Occipital lobe (tissue), 1 donor: ENCODE measurements at regions not wholly inside any gene's neighbourhood (a gene's known extent, or its start where the extent isn't known, plus 50 kb on each side); places are given as distances from the start of the nearest gene placed in this dataset.

ENCODE experiments used
- DNase-seq: peaks from one replicate; lab custom pipeline; 2025; lab: John Stamatoyannopoulos, UW

DNA sequence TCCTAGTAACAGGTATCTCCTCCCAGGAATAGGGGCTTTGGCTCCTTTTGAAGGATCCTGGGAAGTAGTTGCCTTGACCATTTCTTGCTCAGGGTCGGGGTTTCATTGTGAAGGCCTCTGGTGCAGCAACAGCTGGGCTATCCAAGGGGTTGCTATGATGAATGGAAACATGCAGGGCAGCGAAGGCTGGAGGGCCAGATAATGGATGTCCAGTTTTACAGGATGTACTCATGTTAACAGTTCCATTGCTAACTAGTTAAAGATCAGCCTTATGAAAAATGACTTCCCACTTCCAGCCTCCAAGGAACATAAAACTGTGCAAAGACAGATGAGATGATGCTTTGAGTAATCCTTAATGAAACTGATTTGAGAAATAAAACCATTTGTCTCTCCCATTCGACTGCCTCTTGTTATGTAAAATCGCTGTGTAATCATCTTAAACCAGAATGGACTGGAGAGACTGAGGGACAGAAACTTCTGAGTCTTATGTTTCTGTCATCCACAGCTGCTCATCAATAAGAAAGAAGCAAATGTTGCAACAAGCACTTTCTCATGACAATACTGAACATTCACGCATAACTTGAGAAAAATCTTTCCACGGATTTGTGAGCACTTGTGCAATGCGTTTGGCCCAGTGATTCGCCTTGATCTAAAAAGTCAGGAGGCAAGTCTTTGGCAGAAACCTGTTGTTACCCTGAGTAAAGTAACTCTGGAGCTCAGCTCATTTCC is 473.5 kb upstream of the RGMA start:
- DNase-seq = no peak

DNA sequence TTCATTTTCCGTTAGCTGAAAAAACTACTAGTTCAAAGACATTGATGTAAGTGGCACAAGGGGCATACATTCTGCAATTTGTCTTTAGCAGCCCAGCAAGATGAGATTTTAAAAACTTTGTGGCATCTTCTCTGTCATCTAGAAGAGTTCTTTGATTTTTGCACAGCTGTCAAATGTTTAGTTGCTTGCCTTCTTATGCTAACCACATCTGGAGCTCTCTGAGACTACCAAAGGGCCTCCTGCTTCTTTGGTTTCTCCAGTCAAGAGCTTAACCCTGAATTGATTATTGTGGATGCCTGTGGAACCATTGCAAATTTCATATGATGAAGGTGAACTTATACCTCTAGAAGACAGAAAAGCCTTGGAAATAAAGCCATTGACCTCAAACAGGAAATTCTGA is 468.7 kb upstream of the RGMA start:
- no peak for DNase-seq

DNA sequence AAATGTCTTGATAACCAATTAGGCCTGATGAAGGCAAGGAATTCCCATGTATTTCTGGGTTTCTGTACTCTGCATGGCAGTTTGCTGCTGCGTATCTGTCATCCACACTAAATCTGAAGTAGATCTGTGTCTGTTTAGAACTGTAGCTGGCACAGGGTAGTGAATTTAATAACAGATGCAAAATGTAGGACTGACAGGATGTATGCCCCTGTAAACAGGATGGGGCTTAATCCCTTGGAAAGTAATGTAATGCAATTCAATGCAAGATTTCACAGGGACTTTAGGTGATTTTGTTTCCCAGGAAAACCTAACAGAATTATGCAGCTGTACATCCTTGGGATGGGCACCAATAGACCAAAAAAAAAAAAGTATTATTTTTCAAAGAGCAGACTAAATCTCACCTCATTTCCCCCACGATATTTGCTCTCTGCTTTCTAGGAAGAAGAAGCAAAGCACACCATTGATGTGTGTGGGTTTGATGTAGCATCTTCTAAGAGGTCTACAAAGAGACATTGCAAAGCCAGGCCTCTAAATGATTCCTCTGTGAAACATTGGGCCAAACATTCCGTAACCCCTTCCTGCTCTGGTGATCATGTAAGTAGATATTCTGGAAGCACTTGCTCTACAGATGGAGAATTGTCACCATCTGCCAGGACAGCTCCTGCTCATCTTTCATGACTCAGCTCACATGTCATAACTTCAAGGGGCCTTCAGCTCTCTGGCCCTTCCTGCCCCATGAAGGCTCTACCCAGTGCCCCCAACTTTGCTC is 464.3 kb upstream of the RGMA start:
- DNase-seq = no peak

- no peak for DNase-seq
Observed at GRCh38 chr15:93543093-93543492, 454.1 kb upstream of the RGMA start.

DNA sequence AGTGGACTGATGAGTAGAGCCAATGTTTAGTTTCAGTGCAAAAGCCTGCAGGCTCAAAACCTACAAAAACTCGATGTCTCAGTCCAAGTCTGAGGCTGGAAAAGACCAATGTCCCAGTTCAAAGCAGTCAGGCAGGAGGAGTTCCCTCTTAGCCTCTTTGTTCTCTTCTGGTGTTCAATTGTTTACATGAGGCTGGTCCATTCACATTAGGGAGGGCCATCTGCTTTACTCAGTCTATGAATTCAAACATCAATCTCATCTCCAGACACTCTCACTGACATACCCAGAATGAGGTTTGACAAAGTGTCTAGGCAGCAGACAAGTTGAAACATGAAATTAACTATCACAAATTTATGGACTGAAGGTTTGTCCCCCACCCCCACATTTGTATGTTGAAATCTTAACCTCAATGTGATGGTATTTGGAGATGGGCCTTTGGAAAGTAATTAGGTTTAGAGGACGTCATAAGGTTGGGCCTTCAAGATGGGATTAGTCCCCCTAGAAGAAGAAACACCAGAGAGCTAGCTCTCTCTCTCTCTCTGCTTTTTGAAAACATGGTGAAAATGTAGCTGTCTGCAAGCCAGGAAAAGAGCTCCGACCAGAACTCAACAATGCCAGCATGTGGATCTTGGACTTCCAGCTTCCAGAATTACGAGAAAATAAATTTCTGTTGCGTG is 438.5 kb upstream of the RGMA start:
- no peak for DNase-seq

DNA sequence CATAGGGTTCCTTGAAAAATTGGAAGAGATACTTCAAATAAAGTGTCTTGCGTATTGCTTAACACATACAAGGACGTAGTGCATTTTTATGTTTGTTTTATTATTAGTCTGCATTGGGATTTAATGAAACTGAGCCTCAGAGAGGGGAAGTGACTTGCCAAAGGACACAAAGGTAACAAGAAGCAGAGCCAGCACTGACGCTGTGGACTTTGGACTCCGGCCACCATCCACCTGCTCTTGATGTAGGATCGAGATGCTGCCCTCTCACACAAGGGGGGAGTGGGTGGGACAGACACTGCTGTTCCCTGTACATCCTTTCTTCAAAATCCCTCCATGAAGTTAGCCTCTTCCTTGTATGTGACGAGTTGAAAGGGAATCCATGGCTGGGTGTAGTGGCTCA is 435.4 kb upstream of the RGMA start:
- no peak for DNase-seq

GRCh38 chr15:93523481-93523880 is 434.5 kb upstream of the RGMA start:
- no peak for DNase-seq

DNA sequence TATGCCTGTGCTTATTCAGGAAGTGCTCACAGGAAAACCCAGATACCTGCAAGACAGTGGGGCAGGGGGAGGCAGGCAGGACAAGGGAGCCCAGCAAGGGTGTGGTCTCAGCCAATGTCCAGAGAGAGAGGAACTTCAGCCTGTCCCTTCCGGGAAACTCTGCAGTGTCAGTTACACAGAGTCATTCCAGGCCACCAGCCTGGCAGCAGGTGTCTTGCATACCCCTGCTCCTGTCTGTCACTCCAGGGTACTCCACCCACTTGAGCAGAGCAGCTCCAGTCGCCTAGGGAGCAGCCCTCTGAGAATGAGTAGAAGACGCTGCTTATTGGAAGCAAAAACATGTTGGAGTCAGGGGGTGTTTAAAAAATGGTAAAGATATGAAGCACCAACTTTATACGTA is 431.2 kb upstream of the RGMA start:
- DNase-seq = no peak

GRCh38 chr15:93519599-93519998 is 430.6 kb upstream of the RGMA start:
- no peak for DNase-seq

DNA sequence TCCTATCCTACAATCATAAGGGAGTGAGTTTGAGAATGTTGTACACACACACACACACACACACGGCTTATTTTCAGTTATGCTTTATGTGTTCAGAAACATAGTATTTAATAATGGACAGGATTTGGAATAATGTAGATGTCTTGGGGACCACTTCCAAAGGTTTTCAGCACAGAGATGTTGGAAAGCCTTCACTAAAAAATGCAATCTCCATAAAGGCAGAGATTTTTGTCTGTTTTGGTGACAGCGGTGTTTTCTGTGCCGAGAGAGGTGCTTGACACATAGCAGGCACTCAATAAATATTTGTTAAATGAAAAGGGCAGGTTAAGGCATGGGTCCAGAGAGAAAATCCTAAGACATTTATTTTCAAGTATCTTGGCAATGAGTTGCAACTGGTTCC is 428.2 kb upstream of the RGMA start:
- DNase-seq = no peak

DNA sequence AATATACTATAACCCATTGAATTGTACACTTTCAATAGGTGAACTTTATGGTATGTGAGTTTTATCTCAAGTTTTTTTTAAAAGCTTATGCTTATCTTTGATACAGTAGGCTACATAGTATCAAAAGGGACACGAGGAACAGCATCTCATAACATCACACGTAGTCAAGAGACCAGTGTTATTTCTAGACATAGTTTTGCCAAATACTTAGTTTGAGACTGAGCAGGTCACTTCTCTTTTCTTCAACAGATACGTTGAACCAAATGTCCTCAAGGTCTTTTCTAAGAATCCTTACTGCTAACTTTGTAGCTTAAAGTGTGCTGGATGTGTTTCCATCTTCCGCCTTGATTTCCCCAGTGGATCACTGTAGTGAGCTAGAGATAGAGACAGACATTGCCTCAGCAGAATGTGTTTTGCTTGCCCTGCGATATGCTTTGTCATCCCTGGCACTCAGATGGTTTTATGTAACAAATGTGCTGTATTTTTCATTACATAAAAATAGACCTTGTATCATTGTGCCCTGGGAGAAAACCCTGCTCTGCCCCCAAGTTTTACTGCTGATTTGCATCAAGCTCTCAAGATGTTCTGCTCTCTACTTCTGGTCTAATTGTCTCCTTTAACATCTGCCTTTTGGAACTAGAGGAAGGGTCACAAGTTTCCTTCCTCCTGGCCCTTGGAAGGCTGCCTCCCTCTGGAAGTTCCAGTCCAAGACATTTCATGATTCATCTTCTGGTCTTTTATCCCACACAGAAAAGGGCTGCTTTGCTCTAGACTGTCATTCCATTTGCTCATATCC is 426.4 kb upstream of the RGMA start:
- no peak for DNase-seq

GRCh38 chr15:93506646-93507045 is 417.6 kb upstream of the RGMA start:
- no peak for DNase-seq

DNA sequence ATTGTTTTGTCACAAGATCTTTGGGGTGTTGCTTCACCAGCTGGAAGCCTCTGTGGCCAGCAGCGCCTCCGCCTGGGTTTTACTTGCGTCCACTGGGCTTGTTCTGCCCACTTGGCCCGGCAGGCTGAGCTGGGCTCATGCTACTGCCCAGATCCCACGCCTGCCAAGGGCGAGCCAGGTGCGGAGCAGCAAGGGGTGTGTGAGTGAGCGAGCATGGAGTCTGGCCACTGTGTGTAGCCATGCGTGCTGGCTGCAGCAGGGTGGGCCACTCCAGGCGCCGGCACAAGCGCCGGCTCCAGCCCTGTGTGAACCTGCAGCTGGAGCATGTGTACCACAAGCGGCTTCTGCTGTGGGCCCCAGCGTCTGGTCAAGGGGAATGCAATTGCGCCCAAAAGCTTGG is 416.5 kb upstream of the RGMA start:
- DNase-seq = no peak

GRCh38 chr15:93501946-93502345 is 412.9 kb upstream of the RGMA start:
- no peak for DNase-seq

DNA sequence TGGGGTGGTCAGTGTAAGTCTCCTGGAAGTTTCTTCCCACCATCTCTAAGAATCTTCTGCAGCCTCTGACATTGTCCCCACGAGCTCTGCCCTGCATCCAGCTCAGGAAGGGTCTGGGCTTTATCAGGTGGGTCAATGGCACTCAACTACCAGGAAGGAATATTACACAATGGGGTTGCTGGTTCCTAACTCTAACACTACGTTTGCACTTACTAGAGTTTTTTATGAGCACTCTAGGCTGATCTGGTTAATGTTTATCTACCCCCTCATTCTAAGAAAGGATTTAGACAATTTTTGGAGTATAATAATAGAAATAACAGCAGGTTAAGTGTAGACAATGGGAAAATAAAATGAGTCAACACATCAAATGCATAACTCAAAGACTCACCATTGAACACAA is 411.1 kb upstream of the RGMA start:
- DNase-seq = no peak

DNA sequence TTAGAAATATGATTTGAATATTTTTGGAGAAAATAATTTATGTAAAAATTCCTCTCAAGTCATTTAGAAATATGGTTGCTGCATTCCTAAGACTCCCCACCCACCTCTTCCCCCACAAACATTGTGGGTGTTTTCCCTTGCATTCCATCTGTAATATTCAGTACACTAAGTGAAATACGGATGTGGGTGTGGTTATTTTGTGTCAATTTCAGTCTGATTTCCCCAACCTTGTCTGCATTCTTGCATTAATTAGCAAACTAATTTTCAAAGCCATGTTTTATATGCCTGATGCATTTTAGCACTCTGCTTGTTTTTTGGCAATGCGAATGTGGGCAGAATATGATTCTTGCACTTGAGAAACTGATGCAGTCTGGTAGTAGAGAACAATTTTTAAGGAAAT is 408.3 kb upstream of the RGMA start:
- no peak for DNase-seq

GRCh38 chr15:93496888-93497287 is 407.9 kb upstream of the RGMA start:
- no peak for DNase-seq

DNA sequence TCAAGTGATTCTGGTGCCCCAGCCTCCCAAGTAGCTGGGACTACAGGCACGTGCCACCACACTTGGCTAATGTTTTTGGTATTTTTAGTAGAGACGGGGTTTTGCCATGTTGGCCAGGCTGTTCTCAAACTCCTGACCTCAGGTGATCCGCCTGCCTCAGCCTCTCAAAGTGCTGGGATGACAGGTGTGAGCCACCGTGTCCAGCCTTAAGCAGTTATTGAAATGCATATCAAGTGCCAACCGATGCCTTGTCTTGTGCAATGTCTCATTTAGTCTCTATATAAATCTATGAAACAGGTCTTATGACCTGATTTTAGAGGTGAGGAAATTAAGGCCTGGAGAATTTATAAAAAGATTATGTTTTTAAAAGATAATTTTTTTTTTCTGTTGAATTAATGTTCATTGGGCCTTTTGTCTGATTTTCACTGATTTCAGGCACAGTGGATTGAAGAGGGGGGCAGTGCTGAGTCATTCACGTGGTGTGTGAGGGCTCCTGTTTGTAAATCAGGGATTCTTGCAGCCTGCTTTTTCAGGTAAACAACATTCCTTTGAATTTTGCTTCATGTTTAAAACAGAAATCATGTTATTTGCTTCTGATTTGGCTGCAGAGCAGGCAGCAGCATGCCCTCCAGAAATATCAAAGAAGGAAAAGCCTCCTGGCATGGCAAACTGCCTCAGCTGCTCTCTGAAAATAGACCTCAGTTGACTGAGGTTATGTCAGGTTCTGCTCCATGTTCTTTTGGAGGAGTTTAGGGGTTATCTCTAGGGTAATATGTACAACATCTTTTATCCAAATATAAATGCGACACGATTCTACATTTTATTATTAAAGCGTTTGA is 407.0 kb upstream of the RGMA start:
- DNase-seq = no peak

- no peak for DNase-seq
Observed at GRCh38 chr15:93493172-93493571, 404.2 kb upstream of the RGMA start.

DNA sequence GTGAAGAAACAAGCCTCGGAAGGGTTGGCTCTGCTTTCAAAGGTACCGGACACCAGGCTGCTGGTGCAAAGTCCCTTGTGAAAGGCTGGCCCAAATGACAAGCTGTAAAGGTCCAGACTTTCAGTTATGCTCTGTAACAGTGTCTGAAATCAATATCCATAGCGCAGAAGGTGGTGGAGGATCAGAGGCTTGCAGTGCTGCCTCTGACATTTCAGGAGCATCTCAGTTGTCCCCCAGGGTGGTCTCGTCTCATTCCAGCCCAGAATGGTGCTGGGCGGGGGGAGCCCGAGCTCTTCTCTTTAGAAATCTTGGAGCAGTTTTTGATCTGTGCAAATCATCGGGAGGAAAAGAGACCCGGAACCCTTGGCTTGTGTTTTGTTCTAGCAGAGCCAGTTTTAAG is 402.3 kb upstream of the RGMA start:
- no peak for DNase-seq

- no peak for DNase-seq
Observed at GRCh38 chr15:93488296-93488713, 399.3 kb upstream of the RGMA start.
